Endothelial cell of umbilical vein (primary cell): ENCODE measurements at regions not wholly inside any gene's neighbourhood (a gene's known extent, or its start where the extent isn't known, plus 50 kb on each side); places are given as distances from the start of the nearest gene placed in this dataset.

Experiments
- BruUV-seq: library from RNA; stranded (reverse); fragments of 400-500 nt; replicated peaks from 2 replicates; lab custom pipeline; 2021; lab: Mats Ljungman, UMichigan
- CTCF ChIA-PET: fragments of 300-600, 350-600 bp; sonication (Branson Sonifier 250); formaldehyde crosslinking; loops from one replicate; lab custom pipeline; 2021; ENCODE audit warnings: antibody characterized with exemption, inconsistent platforms; lab: Charles Lee
- POLR2A ChIA-PET: fragments of 300-600, 350-600 bp; sonication (Branson Sonifier 250); formaldehyde crosslinking; loops from one replicate; lab custom pipeline; 2021; ENCODE audit warnings: antibody characterized with exemption, inconsistent platforms; lab: Charles Lee
- DNase-seq: peaks from one replicate; pipeline ENCODE4 v3.0.0-alpha.2; 2011; ENCODE audit warnings: low read depth, low spot score
- FAIRE-seq: peaks from 2 replicates; lab custom pipeline; 2011; peaks lifted over from hg19 to GRCh38; lab: Jason Lieb, UNC
- H2AFZ ChIP-seq: 2 replicates; pipeline ENCODE4 v1.6.0; 2012; ENCODE audit warnings: low read depth, low read length, control low read depth, inconsistent platforms
- H3K27ac ChIP-seq: 2 replicates; pipeline ENCODE4 v1.5.1; 2011; ENCODE audit warnings: low read depth, mild to moderate bottlenecking, control low read depth, low read length, moderate library complexity; ENCODE audit not compliant: insufficient read depth
- H3K27me3 ChIP-seq, 2 experiments: 2 replicates each; pipeline versions ENCODE4 v1.6.0 to v1.6.1; 2011; ENCODE audit warnings: low read length in 2 of 2, mixed read lengths in 1 of 2; ENCODE audit not compliant: control insufficient read depth in 2 of 2, insufficient read depth in 2 of 2
- H3K36me3 ChIP-seq, 2 experiments: 2 replicates in 1 of 2; 3 replicates in 1 of 2; pipeline ENCODE4 v1.5.1; 2011; ENCODE audit warnings: low read length in 2 of 2, mild to moderate bottlenecking in 1 of 2, moderate library complexity in 1 of 2; ENCODE audit not compliant: control insufficient read depth in 2 of 2, insufficient read depth in 2 of 2; ENCODE audit errors: extremely low read depth in 1 of 2
- H3K4me1 ChIP-seq: 3 replicates; pipeline ENCODE4 v1.5.1; 2011; ENCODE audit warnings: mild to moderate bottlenecking, low read length; ENCODE audit not compliant: control insufficient read depth, insufficient read depth; ENCODE audit errors: extremely low read depth
- H3K4me2 ChIP-seq: 2 replicates; pipeline ENCODE4 v1.6.1; 2011; ENCODE audit warnings: low read length, control low read depth, mixed read lengths; ENCODE audit not compliant: insufficient read depth
- H3K4me3 ChIP-seq, 3 experiments: fragments of 200-600 bp in 1 of 3; sonication (generic), shearing (Covaris generic) in 1 of 3; replicated peaks in 1 of 3; 2 replicates each; pipeline ENCODE4 v1.5.1; 2011 to 2016; ENCODE audit warnings: control low read depth in 3 of 3, low read length in 3 of 3, mild to moderate bottlenecking in 2 of 3, inconsistent platforms in 1 of 3, low read depth in 1 of 3, moderate library complexity in 1 of 3; ENCODE audit not compliant: insufficient read depth in 1 of 3
- H3K79me2 ChIP-seq: 2 replicates; pipeline ENCODE4 v1.6.0; 2012; ENCODE audit warnings: low read length, inconsistent platforms; ENCODE audit not compliant: control insufficient read depth, insufficient read depth
- H3K9ac ChIP-seq: replicated peaks from 2 replicates; pipeline ENCODE3; 2011; ENCODE audit warnings: low read length, control low read depth; ENCODE audit not compliant: insufficient read depth; ENCODE audit errors: extremely low read depth
- H3K9me1 ChIP-seq: replicated peaks from 3 replicates; pipeline ENCODE4 v1.6.0; 2011; ENCODE audit warnings: mild to moderate bottlenecking, low read length; ENCODE audit not compliant: control insufficient read depth, insufficient read depth; ENCODE audit errors: extremely low read depth
- H3K9me3 ChIP-seq: replicated peaks from 2 replicates; pipeline ENCODE4 v1.5.1; 2012; ENCODE audit warnings: low read length, inconsistent platforms; ENCODE audit not compliant: control insufficient read depth, insufficient read depth
- H4K20me1 ChIP-seq: replicated peaks from 2 replicates; pipeline ENCODE3; 2011; ENCODE audit warnings: mild to moderate bottlenecking, low read length; ENCODE audit not compliant: control insufficient read depth, insufficient read depth; ENCODE audit errors: extremely low read depth
- CTCF ChIP-seq, 2 donors: IDR thresholded peaks; 1 replicate in 1 of 2; 2 replicates in 1 of 2; pipeline ENCODE4 v1.5.1; 2011; ENCODE audit warnings: low read length in 2 of 2, mild to moderate bottlenecking in 2 of 2, moderate library complexity in 2 of 2, control low read depth in 1 of 2, inconsistent platforms in 1 of 2, low read depth in 1 of 2; ENCODE audit not compliant: insufficient read depth in 1 of 2; ENCODE audit errors: extremely low read depth in 1 of 2
- EZH2 ChIP-seq: IDR thresholded peaks from 2 replicates; pipeline ENCODE4 v1.6.1; 2012; ENCODE audit warnings: borderline replicate concordance, low read depth, mild to moderate bottlenecking, moderate library complexity, low read length, inconsistent platforms; ENCODE audit not compliant: severe bottlenecking
- FOS ChIP-seq: IDR thresholded peaks from 2 replicates; pipeline ENCODE4 v1.6.1; 2011; ENCODE audit warnings: mild to moderate bottlenecking, low read length, moderate library complexity, borderline replicate concordance; ENCODE audit not compliant: insufficient read depth
- GATA2 ChIP-seq: IDR thresholded peaks from 2 replicates; pipeline ENCODE4 v1.7.0; 2011; ENCODE audit warnings: low read depth, mild to moderate bottlenecking, moderate library complexity, mixed read lengths, low read length; ENCODE audit not compliant: insufficient read length, insufficient read depth
- JUN ChIP-seq: IDR thresholded peaks from 2 replicates; pipeline ENCODE4 v1.6.1; 2011; ENCODE audit warnings: borderline replicate concordance, low read depth; ENCODE audit not compliant: insufficient read length, insufficient read depth
- MYC ChIP-seq: IDR thresholded peaks from one replicate; pipeline ENCODE4 v1.6.1; 2011; ENCODE audit warnings: mild to moderate bottlenecking, low read depth, low read length
- POLR2A ChIP-seq: IDR thresholded peaks from 2 replicates; pipeline ENCODE4 v1.6.1; 2012; ENCODE audit warnings: low read depth, mild to moderate bottlenecking, control low read depth, low read length
- POLR2AphosphoS5 ChIP-seq: IDR thresholded peaks from 2 replicates; pipeline ENCODE4 v1.6.1; 2012; ENCODE audit warnings: low read depth, mild to moderate bottlenecking, control low read depth, low read length, moderate library complexity; ENCODE audit not compliant: insufficient read depth
- dilution Hi-C: fragments of 300-500 bp; cut with MboI; formaldehyde crosslinking; loops from one replicate; pipeline ENCODE4 v1.15.0; 2019; ENCODE audit warnings: low sequenced_read_pairs; ENCODE audit not compliant: extremely low pct_ligation_motif_present
- intact Hi-C: fragments of 100-400 bp; cut with micrococcal nuclease; formaldehyde crosslinking; loops from one replicate; pipeline ENCODE4 v1.10.0; 2022
- TF ChIP-seq, protein P1 (sequence below): IDR thresholded peaks from 2 replicates; pipeline ENCODE4 v1.6.1; 2011; ENCODE audit not compliant: insufficient read depth, insufficient read length

GRCh38 chrX:81527881-81528440, 326.1 kb downstream of the SH3BGRL start:
- BruUV-seq = no TSS peak
- Histone ChIP-seq H3K79me2 (no peaks in the 10 kb centered on the region), H2AFZ (no peak overlapping the region), H3K4me1 (no peaks in the 10 kb centered on the region), H4K20me1 (no peaks in the 10 kb centered on the region), H3K9me1 (no peaks in the 10 kb centered on the region), H3K4me2 (no peak overlapping the region), H3K4me3 (no peak overlapping the region), H3K36me3 (no peaks in the 10 kb centered on the region), H3K9ac (no peak overlapping the region), H3K27ac (no peak overlapping the region), H3K9me3 (no peaks in the 10 kb centered on the region), H3K27me3 (no peaks in the 10 kb centered on the region)
- DNase-seq (no peak), FAIRE-seq (no peak)
- ChIA-PET CTCF (no interaction called here), POLR2A (no interaction called here)
- intact Hi-C loops = no loop called here
- no peak for TF ChIP-seq MYC
- no peak for TF ChIP-seq CTCF (IDR thresholded peaks at IDR 0.05; ENCODE audit: extremely low read depth in 1 of 2, insufficient read depth in 1 of 2, low read depth in 1 of 2, low read length in 2 of 2)
- no peak for TF ChIP-seq JUN
- TF ChIP-seq, protein P1, sequence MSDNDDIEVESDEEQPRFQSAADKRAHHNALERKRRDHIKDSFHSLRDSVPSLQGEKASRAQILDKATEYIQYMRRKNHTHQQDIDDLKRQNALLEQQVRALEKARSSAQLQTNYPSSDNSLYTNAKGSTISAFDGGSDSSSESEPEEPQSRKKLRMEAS = no peak
- no peak for TF ChIP-seq GATA2
- no peak for TF ChIP-seq POLR2AphosphoS5
- no peak for TF ChIP-seq EZH2
- TF ChIP-seq FOS = no peak
- TF ChIP-seq POLR2A = no peak
- dilution Hi-C loops = no loop called here
